Epithelial cell of proximal tubule (primary cell): ENCODE measurements at regions not wholly inside any gene's neighbourhood (a gene's known extent, or its start where the extent isn't known, plus 50 kb on each side); places are given as distances from the start of the nearest gene placed in this dataset.

ENCODE experiments used
- DNase-seq: peaks from one replicate; pipeline ENCODE4 v3.0.0-alpha.2; 2011; ENCODE audit warnings: low read depth
- H3K4me3 ChIP-seq: 2 replicates; pipeline ENCODE4 v1.5.1; 2011; ENCODE audit warnings: low read depth, mild to moderate bottlenecking, low read length
- TF ChIP-seq, protein P1 (sequence below): conservative IDR thresholded peaks from 2 replicates; pipeline ENCODE4 v1.5.1; 2012; ENCODE audit warnings: low read depth, mild to moderate bottlenecking, low read length

DNA sequence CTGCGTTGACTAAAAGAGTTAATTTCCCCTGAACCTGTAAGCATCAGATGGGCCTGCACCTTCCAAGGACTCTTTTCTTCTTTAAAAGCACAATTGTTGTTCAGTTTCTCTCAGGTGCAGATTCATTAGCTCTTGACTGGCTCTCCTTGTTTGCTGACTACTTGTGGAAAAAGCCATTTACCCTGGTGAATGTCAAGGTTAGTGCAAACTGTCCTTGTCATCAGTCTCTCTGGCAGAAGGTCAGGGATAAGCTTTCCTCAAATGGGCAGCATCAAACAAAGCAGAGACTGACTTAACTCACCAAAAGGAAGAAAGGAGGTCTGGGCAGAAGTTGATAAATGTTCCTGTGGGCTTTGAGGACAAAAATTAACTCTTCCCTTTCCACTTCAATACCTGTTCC, 922.7 kb downstream of the BCL11A start:
- DNase-seq = no peak
- no peak overlapping the region for H3K4me3 ChIP-seq
- TF ChIP-seq, protein P1, sequence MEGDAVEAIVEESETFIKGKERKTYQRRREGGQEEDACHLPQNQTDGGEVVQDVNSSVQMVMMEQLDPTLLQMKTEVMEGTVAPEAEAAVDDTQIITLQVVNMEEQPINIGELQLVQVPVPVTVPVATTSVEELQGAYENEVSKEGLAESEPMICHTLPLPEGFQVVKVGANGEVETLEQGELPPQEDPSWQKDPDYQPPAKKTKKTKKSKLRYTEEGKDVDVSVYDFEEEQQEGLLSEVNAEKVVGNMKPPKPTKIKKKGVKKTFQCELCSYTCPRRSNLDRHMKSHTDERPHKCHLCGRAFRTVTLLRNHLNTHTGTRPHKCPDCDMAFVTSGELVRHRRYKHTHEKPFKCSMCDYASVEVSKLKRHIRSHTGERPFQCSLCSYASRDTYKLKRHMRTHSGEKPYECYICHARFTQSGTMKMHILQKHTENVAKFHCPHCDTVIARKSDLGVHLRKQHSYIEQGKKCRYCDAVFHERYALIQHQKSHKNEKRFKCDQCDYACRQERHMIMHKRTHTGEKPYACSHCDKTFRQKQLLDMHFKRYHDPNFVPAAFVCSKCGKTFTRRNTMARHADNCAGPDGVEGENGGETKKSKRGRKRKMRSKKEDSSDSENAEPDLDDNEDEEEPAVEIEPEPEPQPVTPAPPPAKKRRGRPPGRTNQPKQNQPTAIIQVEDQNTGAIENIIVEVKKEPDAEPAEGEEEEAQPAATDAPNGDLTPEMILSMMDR = no peak

DNA sequence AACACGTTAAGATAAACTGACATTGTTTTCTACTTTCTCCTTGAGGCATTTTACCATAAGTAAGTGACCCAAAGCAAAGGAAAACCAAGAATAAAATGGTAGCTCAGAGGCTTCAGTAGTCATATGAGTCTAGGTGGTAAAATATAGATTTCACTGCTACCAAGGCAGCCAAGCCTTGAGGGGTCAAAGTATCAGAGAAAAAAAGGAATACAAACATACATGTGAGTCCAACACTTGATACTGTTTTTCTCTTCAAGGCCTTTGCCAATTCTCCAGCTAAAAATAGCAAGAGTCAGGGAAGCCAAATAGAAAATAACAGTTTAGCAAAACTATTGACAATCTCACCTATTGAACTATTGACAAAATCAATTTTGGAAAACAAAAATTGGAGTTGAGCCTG, 925.9 kb downstream of the BCL11A start:
- DNase-seq = no peak
- H3K4me3 ChIP-seq = no peak overlapping the region

DNA sequence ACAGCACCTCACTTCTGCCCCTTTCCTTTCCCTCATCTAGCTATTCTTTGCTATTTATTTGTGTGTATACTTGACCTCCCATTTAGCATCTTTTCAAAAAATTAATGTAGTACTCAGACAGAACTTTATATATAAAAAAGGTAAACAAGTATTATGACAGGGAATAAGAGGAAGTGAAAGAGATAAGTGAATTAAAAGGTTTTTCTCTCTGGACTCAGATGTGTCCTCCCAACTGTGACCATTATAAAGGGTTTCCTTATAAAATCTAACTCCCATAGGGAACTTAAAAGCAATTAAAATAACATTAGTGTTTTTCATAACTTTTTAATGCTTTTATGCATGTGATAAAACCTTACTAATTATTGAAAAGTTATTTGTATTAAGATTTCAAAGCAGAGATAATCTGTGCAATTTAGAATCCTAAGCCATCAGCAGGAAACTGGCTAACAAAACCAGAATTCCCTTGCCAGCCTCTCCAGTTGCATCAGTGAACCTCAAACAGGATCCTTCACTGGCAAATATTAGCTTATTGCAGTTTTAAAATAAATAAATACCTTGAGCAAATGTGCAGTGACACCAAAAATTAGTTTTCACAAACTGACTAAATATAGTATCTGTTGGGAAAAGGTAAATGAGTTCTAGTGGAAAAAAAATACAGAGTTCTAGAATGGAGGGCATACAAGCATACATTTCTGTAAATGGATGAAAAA, 930.7 kb downstream of the BCL11A start:
- TF ChIP-seq, protein P1 = no peak
- no peak overlapping the region for H3K4me3 ChIP-seq
- DNase-seq = no peak

More for the DNA sequence above, 925.9 kb downstream of the BCL11A start:
- TF ChIP-seq, protein P1 = no peak

DNA sequence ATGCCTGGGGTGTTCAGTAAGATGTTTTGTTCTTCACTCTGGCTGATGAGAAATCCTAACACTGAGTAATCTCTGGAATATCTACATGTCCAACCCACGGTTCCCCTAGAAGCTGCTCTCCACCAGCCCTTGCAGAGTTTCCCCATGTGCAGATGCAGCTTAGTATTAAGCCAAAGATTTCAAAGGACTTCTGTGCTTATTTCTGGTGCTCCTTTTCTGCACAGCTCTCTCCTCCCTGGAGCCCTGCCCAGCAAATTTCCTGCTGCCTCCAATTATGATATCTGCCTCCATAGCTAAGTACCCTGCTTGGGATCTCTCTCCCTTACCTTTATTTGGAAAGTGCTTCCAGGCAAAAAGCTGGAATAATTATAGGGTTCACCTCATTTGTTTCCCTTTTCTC, 949.3 kb downstream of the BCL11A start:
- TF ChIP-seq, protein P1 = no peak
- H3K4me3 ChIP-seq = no peak overlapping the region
- no peak for DNase-seq

DNA sequence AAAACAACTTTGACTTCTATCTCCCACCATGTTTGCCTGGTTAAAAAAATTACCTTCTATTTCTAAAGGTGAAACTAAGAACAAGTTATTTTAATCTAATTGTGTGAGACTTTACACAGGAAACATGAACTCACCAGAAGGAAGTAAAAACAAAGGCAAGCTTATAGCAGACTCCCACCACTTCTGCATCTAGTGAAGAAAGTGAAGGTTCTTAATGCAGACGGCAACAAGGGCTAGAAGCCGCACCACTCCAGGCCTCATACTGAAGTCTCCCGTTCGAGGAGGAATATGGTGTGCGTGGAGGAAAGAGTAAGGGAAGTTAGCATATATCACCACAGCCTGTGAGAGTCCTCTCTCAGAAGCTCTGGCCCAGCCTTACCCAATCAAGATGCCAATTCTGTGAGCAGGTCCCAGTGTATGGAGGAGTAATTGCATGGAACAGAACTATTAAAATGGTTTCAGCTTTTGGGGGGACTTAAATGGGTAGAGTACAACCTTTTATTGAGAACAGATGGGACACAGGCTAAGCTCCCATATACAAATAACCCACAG, 958.7 kb downstream of the BCL11A start:
- H3K4me3 ChIP-seq = no peak overlapping the region
- no peak for DNase-seq
- TF ChIP-seq, protein P1 = no peak

DNA sequence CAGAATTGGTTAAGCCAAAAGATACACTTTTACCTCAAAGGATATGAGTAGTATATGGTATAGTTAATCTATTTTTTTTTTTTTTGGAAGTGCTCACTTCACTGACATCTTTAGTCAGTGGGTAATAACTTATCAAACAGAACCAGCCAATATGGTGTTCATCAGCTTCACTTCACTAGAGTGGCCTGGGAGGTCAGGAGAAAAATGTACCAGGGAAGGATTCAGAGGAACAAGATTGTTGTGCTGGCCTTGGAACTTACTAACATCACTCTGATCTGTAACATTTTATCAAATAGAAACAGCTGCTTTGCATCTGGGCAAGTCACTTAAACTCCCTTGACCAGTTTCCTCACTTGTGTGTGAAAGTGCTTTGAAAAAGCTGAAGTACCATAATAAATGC, 962.7 kb downstream of the BCL11A start:
- DNase-seq = no peak
- TF ChIP-seq, protein P1 = no peak
- H3K4me3 ChIP-seq = no peak overlapping the region

DNA sequence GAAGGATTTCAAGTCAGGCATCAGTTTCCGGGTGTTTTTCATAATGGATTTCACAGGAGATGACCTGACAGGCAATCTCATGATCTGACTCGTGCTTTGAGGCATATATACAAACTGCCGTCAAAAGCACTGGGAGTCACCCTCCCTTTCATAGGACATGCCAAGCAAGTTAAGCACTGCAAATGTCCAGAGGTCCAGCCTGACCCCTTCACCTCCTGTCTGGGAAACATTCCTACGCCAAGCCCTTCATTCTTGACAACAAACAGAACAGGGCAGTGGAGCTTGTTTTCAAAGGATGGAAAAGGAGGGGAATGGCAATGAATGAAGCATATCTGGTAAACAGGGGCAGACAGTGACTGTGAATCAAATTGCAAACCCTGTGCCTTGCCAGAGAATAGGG, 963.6 kb downstream of the BCL11A start:
- no peak overlapping the region for H3K4me3 ChIP-seq
- DNase-seq = no peak
- TF ChIP-seq, protein P1 = no peak
